Thoracic aorta (tissue), 2 donors: ENCODE measurements at regions not wholly inside any gene's neighbourhood (a gene's known extent, or its start where the extent isn't known, plus 50 kb on each side); places are given as distances from the start of the nearest gene placed in this dataset.

Experiments
- ATAC-seq: fragments of 150-250 bp; one replicate; pipeline ENCODE4 v1.8.0; 2017; ENCODE audit warnings: low read depth; ENCODE audit not compliant: insufficient number of reproducible peaks, low FRiP score
- DNase-seq: peaks from one replicate; pipeline ENCODE4 v3.0.0-alpha.2; 2020; ENCODE audit warnings: low spot score
- H3K27ac ChIP-seq, 2 donors: fragments of 200-600 bp; sonication (generic); 1 replicate in 1 of 2; 2 replicates in 1 of 2; pipeline ENCODE4 v1.5.1; 2016; ENCODE audit warnings: mild to moderate bottlenecking in 2 of 2, moderate library complexity in 2 of 2
- H3K27me3 ChIP-seq: fragments of 200-600 bp; sonication (generic); replicated peaks from 2 replicates; pipeline ENCODE4 v1.6.0; 2016; ENCODE audit warnings: mild to moderate bottlenecking; ENCODE audit not compliant: insufficient read depth
- H3K36me3 ChIP-seq: fragments of 200-600 bp; sonication (generic); one replicate; pipeline ENCODE4 v1.5.1; 2016
- H3K4me1 ChIP-seq, 2 donors: fragments of 200-600 bp; sonication (generic); 1 replicate in 1 of 2; 2 replicates in 1 of 2; pipeline versions ENCODE4 v1.5.1 to v1.6.0; 2016; ENCODE audit warnings: low read depth in 2 of 2, mild to moderate bottlenecking in 1 of 2; ENCODE audit not compliant: control insufficient read depth in 1 of 2
- H3K4me3 ChIP-seq: fragments of 200-600 bp; sonication (generic); 2 replicates; pipeline ENCODE4 v1.5.1; 2016; ENCODE audit warnings: mild to moderate bottlenecking
- H3K9me3 ChIP-seq: fragments of 200-600 bp; sonication (generic); 2 replicates; pipeline ENCODE4 v1.5.1; 2016
- CTCF ChIP-seq: fragments of 200-600 bp; sonication (generic); IDR thresholded peaks from one replicate; pipeline ENCODE4 v1.5.1; 2019; ENCODE audit warnings: antibody characterized with exemption

- H3K27me3 ChIP-seq, result no peaks in the 10 kb centered on the region
- no peaks in the 10 kb centered on the region for H3K36me3 ChIP-seq
- H3K4me1 ChIP-seq, result no peaks in the 10 kb centered on the region
- no peak overlapping the region for H3K4me3 ChIP-seq
- no peak for DNase-seq
- TF ChIP-seq CTCF, result no peak
- no peak overlapping the region for H3K27ac ChIP-seq
- no peaks in the 10 kb centered on the region for H3K9me3 ChIP-seq
- ATAC-seq, result no peak
Measured at GRCh38 chr12:14283489-14284144, 81.9 kb upstream of the ATF7IP start.

- Histone ChIP-seq H3K27ac (no peak overlapping the region), H3K36me3 (no peaks in the 10 kb centered on the region), H3K27me3 (no peaks in the 10 kb centered on the region), H3K4me1 (no peaks in the 10 kb centered on the region), H3K9me3 (no peaks in the 10 kb centered on the region), H3K4me3 (no peak overlapping the region)
- DNase-seq (no peak), ATAC-seq (no peak)
- no peak for TF ChIP-seq CTCF
Measured at GRCh38 chr12:14284184-14284722, 81.2 kb upstream of the ATF7IP start.

- Histone ChIP-seq H3K9me3 (no peaks in the 10 kb centered on the region), H3K36me3 (no peaks in the 10 kb centered on the region), H3K4me3 (no peak overlapping the region), H3K27me3 (no peaks in the 10 kb centered on the region), H3K4me1 (no peaks in the 10 kb centered on the region), H3K27ac (no peak overlapping the region)
- no peak for DNase-seq
- ATAC-seq, result no peak
- no peak for TF ChIP-seq CTCF
Measured at GRCh38 chr12:14289601-14290000, 75.9 kb upstream of the ATF7IP start.

GRCh38 chr12:14290951-14291350 lies 74.5 kb upstream of the ATF7IP start:
- H3K4me3 ChIP-seq, result no peak overlapping the region
- no peaks in the 10 kb centered on the region for H3K4me1 ChIP-seq
- ATAC-seq (no peak), DNase-seq (no peak)
- TF ChIP-seq CTCF, result no peak
- H3K9me3 ChIP-seq, result no peaks in the 10 kb centered on the region
- H3K27me3 ChIP-seq, result no peaks in the 10 kb centered on the region
- no peak overlapping the region for H3K27ac ChIP-seq
- no peaks in the 10 kb centered on the region for H3K36me3 ChIP-seq

- Histone ChIP-seq H3K27me3 (no peaks in the 10 kb centered on the region), H3K36me3 (no peaks in the 10 kb centered on the region), H3K4me3 (no peak overlapping the region), H3K4me1 (no peaks in the 10 kb centered on the region), H3K27ac (no peak overlapping the region), H3K9me3 (no peaks in the 10 kb centered on the region)
- no peak for DNase-seq
- TF ChIP-seq CTCF, result no peak
- no peak for ATAC-seq
Measured at GRCh38 chr12:14303661-14304155, 61.8 kb upstream of the ATF7IP start.
